HEK293 (cell line): ENCODE measurements at regions not wholly inside any gene's neighbourhood (a gene's known extent, or its start where the extent isn't known, plus 50 kb on each side); places are given as distances from the start of the nearest gene placed in this dataset.

Experiments
- SETDB1 ChIP-seq: IDR thresholded peaks from one replicate; pipeline ENCODE4 v1.6.1; 2017; ENCODE audit warnings: mild to moderate bottlenecking, low read length, moderate library complexity, mixed read lengths; ENCODE audit not compliant: insufficient read length
- ZSCAN4 ChIP-seq: fragments of 450-650 bp; formaldehyde crosslinking; IDR thresholded peaks from 2 replicates; pipeline ENCODE4 v1.5.1; 2017; ENCODE audit warnings: missing biosample characterization, missing genetic modification characterization

GRCh38 chrX:28312259-28312658 is 275.0 kb upstream of the IL1RAPL1 start:
- TF ChIP-seq SETDB1 = no peak
- no peak for TF ChIP-seq ZSCAN4
